ENCODE measurements at regions not wholly inside any gene's neighbourhood (a gene's known extent, or its start where the extent isn't known, plus 50 kb on each side); places are given as distances from the start of the nearest gene placed in this dataset.
"Not testable (repeated sequence)": the region's sequence is repeated elsewhere in the genome, so short reads cannot be mapped to it uniquely, and the experiment has no call there.

DNA sequence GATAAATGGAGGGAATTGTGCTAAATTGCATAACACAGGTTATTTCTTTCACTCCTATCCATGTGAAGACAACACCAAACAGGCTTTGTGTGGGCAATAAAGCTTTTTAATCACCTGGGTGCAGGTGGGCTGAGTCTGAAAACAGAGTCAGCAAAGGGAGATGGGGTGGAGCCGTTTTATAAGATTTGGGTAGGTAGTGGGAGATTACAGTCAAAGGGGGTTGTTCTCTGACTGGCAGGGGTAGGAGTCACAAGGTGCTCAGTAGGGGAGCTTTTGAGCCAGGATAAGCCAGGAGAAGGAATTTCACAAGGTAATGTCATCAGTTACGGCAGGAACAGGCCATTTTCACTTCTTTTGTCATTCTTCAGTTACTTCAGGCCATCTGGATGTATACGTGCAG is 358.8 kb upstream of the LRP1B start:
- TF ChIP-seq, protein P1, sequence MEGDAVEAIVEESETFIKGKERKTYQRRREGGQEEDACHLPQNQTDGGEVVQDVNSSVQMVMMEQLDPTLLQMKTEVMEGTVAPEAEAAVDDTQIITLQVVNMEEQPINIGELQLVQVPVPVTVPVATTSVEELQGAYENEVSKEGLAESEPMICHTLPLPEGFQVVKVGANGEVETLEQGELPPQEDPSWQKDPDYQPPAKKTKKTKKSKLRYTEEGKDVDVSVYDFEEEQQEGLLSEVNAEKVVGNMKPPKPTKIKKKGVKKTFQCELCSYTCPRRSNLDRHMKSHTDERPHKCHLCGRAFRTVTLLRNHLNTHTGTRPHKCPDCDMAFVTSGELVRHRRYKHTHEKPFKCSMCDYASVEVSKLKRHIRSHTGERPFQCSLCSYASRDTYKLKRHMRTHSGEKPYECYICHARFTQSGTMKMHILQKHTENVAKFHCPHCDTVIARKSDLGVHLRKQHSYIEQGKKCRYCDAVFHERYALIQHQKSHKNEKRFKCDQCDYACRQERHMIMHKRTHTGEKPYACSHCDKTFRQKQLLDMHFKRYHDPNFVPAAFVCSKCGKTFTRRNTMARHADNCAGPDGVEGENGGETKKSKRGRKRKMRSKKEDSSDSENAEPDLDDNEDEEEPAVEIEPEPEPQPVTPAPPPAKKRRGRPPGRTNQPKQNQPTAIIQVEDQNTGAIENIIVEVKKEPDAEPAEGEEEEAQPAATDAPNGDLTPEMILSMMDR (IDR thresholded peaks at IDR 0.05 in 8 of 11, conservative IDR thresholded peaks at IDR 0.05 in 3 of 11) = not testable (repeated sequence)
- TF ChIP-seq POLR2A, POLR2AphosphoS5 (IDR thresholded peaks at IDR 0.05): not testable (repeated sequence)
